ENCODE measurements at regions not wholly inside any gene's neighbourhood (a gene's known extent, or its start where the extent isn't known, plus 50 kb on each side); places are given as distances from the start of the nearest gene placed in this dataset.

DNA sequence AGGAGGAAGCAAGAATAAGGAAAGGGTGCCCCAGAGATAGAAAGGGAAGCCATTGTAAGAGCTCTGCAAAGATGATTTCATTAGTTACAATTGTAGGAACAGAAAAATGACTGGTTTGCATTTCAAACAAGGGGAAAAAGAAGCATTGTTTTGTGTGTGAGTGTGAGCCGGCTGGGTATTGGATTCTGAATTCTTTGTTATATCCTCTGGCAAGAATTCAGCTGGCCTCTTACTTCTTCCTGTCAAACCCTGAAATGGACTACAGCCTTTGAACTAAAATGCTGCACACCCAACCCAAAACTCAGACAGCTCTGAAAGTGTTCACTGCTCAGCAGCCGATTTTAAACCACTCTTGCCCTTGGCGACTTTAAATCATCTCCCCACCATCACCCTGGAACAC lies 461.3 kb downstream of the PMP22 start:
- DNase-seq: no peak

DNA sequence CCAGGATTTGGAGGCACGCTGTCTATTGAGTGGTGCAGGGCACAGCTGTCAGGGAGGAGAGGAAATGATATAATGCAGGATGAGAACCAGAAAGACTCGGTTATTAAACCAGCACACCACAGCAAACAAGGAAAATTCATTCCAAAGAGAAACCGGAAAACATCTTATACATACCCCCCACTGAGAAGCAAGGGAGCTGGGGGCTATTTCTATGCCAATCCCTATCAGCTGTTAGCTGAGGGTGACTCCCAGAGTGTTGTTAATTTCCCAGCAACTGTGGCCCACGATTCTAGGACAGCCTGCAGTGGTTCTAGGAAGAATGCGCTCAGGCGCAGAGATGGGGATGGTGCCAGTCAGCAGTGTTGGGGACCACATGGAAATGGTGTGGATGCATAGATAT lies 467.3 kb downstream of the PMP22 start:
- no peak for DNase-seq

GRCh38 chr17:14797021-14797420 lies 468.1 kb downstream of the PMP22 start:
- no peak for DNase-seq

- no peak for DNase-seq
Measured at GRCh38 chr17:14794961-14795360, 470.2 kb downstream of the PMP22 start.

DNA sequence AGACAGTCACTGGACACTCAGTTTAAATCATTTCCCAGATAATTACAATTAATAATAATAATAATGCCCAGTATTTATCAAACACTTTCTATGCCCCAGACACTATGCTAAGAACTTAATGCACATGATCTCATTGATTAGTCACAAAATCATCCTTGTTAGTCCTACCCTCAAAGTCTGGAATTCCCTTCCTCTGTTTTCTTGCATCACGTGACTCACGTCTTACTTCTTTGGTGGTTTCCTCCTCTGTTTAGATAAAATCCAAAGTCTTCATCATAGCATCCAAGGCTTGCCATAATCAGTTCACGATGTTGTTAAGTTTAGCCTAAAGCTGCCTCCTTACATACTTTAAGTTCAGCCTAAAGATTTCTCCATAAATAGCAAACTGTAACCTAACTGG lies 471.9 kb downstream of the PMP22 start:
- DNase-seq: no peak

- no peak for DNase-seq
Measured at GRCh38 chr17:14792746-14793145, 472.4 kb downstream of the PMP22 start.

DNA sequence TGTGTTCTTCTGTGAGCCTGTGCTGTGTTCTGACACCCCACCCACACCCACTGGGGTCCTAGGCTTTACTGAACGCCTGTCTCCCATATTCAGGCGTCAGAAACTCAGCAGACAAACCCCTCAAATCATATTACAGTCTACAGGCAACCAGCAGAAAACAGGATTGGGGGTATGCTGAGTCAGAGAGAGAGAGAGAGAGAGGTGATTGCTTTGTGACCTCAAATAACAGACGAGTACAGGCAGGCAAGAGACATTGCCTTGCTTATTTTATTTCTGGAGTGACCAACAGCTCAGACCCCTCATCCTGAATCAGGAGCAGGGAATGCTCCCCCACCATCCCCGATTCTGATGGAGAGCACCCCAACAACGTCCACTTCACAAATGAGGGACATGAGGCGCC lies 473.9 kb downstream of the PMP22 start:
- no peak for DNase-seq

- no peak for DNase-seq
Measured at GRCh38 chr17:14790521-14790920, 474.6 kb downstream of the PMP22 start.

DNA sequence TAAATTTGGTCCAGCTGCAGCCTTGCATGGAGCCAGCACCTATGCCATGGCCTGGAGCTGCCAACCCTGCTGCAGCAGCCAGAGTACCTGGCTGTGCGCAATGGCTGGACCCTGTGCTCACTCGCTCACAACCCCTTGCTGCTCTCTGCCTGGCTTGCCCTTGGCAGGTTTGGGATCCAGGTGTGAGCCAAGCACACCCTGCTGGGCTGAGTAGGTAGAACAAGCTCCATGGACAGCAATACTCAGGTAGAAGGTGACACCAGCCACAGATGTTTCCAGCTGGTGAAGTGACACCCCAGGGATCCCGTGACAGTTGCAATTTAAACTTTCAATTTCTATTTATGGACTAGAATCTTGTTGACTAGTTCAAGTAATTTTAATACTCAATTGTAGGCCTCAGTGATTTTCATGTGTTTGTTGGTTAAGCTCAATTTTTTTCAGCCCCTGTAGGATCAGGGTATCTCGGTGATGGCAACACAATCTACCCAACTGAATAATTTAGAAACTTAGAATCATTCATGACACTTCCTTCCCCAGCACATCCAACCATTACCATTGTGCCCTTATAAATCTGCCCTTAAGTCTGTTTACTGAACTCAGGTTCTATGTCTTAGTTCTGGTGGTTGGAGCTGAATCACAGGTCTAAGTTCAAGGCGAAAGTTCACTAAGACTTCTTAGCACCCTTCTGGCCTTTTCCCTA lies 480.0 kb downstream of the PMP22 start:
- DNase-seq: peak; percentile 8

GRCh38 chr17:14781123-14781522 lies 480.2 kb downstream of the HS3ST3B1 start:
- no peak for DNase-seq

GRCh38 chr17:14780097-14780651 lies 479.3 kb downstream of the HS3ST3B1 start:
- DNase-seq: no peak

DNA sequence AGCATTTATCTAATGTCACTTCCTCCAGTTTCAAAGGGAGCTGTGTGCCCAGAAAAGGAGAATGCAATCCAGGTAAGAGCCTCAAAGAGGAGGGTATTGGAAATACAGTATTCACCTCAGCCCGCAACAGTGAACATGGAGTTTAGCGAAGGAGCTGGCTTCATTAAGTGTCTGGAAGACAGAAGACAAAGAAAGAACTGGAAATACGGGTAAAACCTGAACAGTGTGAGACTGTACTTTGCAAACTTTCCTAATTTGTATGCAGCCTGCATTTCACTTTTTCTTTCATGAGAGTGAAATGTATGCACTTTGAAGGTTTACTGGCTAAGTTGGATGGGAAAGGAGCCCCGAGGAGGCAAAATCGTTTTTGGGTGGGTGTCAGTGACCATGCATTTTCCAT lies 478.4 kb downstream of the HS3ST3B1 start:
- no peak for DNase-seq

DNA sequence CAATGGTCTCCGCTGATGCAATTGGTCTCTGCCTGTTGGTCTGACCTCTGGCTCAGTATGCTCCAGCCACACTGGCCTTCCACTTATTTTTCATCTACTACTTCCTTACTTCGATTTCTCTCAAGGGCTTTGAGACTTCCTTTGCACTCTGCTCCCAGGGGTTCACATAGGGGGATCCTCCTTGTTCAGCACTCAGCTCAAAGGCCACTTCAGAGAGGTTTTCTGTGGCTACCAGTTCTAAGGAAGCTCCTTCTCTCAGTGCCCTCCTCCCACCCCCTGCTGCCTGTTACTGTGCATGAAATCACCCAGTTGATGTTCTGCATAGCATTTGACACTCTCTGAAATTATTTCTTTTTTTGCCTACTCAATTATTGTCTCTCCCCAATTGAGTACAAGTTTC lies 476.4 kb downstream of the HS3ST3B1 start:
- no peak for DNase-seq

- DNase-seq: no peak
Measured at GRCh38 chr17:14776791-14777190, 475.9 kb downstream of the HS3ST3B1 start.

GRCh38 chr17:14775731-14776492 lies 475.0 kb downstream of the HS3ST3B1 start:
- DNase-seq: no peak

GRCh38 chr17:14774774-14775173 lies 473.9 kb downstream of the HS3ST3B1 start:
- DNase-seq: no peak

DNA sequence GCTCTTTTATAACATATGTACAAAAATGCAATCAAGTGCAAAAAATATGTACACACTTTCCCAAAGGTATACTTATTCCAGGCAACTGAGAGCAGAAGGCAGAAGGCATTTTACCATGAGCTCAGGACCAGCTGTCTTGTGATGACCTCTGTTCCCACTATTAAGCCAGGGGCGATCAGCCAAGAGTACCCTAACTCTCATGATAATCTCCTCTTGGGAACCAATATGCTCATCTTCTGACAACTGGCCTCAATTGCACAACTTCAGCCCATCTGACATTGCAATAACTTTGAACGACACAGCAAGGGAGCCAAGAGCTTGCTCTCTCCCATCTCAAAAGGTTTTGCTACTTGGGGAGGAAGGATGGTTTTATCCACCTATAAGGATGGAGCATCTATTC lies 471.9 kb downstream of the HS3ST3B1 start:
- DNase-seq: no peak

DNA sequence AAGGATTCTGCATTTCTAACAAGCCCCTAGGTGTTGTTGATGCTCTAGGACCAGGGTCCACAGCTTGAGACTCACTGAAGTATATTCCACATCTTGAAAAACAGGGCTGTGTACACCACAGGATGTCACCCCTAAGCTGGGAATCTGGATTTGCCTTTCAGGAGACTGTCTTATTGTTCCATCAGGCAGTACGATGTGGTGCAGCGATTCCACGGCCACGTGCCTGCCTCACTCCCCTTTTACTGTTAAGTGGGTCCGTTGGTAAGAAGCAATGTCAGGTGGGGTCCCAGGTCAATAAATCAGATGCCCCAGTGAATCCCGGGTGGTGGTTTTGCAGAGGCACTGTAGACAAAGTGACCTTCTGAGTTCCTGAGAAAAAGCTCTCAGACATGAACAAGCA lies 470.7 kb downstream of the HS3ST3B1 start:
- no peak for DNase-seq

GRCh38 chr17:14768923-14769322 lies 468.0 kb downstream of the HS3ST3B1 start:
- DNase-seq: no peak

DNA sequence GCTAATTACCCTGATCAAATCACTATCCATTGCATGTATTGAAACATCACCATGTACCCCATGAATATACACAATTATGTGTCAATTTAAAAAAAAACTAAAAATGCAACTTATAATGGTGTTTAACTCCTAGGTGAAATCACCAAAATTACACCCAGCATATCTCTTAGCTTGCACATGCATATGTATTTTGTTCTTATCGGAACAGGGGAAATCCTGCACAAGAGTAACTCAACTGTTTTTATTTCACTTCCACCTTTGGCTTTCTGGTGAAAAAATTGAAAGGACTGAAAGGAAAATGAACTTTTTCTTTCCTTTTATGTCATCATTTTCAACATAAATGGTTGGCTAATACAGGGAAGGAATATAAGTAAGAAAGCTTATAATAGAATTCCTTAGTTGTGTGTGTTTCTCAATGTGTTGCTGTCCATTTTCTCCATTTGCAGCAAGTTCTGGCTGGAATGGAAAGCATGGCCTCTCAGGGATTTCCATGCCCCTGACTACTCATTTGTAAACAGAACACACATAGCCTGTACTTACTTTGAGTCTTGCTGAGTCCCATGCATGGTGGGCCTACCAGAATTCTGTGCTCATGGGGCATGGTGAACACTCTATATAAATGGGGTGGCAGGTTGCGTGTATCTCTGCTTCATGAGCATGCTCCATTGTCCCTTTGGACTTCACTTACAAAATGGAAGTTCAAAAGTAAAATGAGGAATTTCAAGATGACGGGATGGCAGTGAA lies 462.0 kb downstream of the HS3ST3B1 start:
- no peak for DNase-seq

DNA sequence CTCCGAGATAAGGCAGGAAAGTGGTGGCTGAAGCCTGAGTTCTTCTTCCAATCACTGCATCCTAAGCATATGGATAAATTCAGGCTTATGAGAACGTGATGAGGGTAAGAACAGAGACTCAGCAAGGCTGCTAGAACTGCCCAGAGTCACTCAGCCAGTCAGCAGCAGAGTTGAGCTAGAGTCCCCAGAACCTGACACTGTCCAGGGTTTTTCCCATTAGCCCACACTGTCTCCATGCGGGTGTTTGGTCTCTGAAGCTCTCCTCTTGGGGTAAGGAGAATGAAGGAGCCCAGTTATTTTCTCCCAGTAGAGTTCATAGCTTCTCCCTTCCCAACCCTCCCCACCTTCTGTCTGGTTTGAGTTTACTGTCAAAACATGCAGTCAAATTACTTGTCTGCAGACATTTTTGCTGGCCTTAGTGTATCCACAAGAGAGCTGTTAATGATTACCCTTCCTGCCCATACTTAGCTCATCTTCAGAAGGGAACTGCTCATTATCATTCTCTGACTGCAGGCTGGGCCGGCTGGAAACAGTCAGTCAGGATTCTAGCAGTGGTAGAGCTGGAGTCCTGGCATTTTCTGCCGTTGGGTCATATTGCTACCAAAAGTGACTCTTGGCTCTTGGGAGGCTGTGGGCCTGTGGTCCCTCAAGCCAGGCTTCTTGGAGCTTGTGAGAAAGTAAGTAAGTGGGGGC lies 460.0 kb downstream of the HS3ST3B1 start:
- DNase-seq: no peak

GRCh38 chr17:14760212-14760611 lies 459.3 kb downstream of the HS3ST3B1 start:
- no peak for DNase-seq

- no peak for DNase-seq
Measured at GRCh38 chr17:14759325-14759724, 458.4 kb downstream of the HS3ST3B1 start.
